Lower lobe of right lung (tissue), 2 donors: ENCODE measurements at regions not wholly inside any gene's neighbourhood (a gene's known extent, or its start where the extent isn't known, plus 50 kb on each side); places are given as distances from the start of the nearest gene placed in this dataset.

Experiments
- ATAC-seq, 2 donors: fragments of 200-7000 bp; cut with Tn5 transposase; one replicate each; pipeline ENCODE4 v1.9.1; 2020 to 2022; ENCODE audit warnings: mild to moderate bottlenecking in 2 of 2, moderate library complexity in 2 of 2
- DNase-seq: peaks from one replicate; pipeline ENCODE4 v3.0.0-alpha.2; 2020
- H3K27ac ChIP-seq: fragments of 200-600 bp; one replicate; pipeline ENCODE4 v1.8.0; 2022
- H3K27me3 ChIP-seq: fragments of 200-600 bp; one replicate; pipeline ENCODE4 v1.8.0; 2022; ENCODE audit warnings: low read depth
- H3K36me3 ChIP-seq: fragments of 200-600 bp; one replicate; pipeline ENCODE4 v1.8.0; 2022; ENCODE audit warnings: mild to moderate bottlenecking
- H3K4me1 ChIP-seq: fragments of 200-600 bp; one replicate; pipeline ENCODE4 v1.8.0; 2022
- H3K4me3 ChIP-seq: fragments of 200-600 bp; one replicate; pipeline ENCODE4 v1.8.0; 2022; ENCODE audit warnings: mild to moderate bottlenecking
- H3K9me3 ChIP-seq: fragments of 200-600 bp; one replicate; pipeline ENCODE4 v1.8.0; 2022
- CTCF ChIP-seq: fragments of 200-600 bp; IDR thresholded peaks from one replicate; pipeline ENCODE4 v1.8.0; 2022; ENCODE audit warnings: antibody characterized with exemption, mild to moderate bottlenecking
- intact Hi-C: fragments of 100-400 bp; cut with DNase I; formaldehyde crosslinking; loops from one replicate; pipeline ENCODE4 v1.11.0; 2022
- donor health status: DM: no; HTN: yes; CAD: no; lungs with severe emphysema.

- intact Hi-C loops = no loop called here
- H3K27ac ChIP-seq = no peak overlapping the region
- H3K27me3 ChIP-seq = no peaks in the 10 kb centered on the region
- DNase-seq (no peak), ATAC-seq (no peak)
- no peak overlapping the region for H3K4me3 ChIP-seq
- H3K36me3 ChIP-seq = no peaks in the 10 kb centered on the region
- TF ChIP-seq CTCF = no peak
- no peaks in the 10 kb centered on the region for H3K9me3 ChIP-seq
- no peaks in the 10 kb centered on the region for H3K4me1 ChIP-seq
Observed at GRCh38 chrY:12525206-12525605, 175.8 kb upstream of the USP9Y start.

- intact Hi-C loops = no loop called here
- H3K27ac ChIP-seq = no peak overlapping the region
- no peaks in the 10 kb centered on the region for H3K27me3 ChIP-seq
- no peak overlapping the region for H3K4me3 ChIP-seq
- TF ChIP-seq CTCF = no peak
- ATAC-seq (no peak), DNase-seq (no peak)
- no peaks in the 10 kb centered on the region for H3K9me3 ChIP-seq
- H3K4me1 ChIP-seq = no peaks in the 10 kb centered on the region
- no peaks in the 10 kb centered on the region for H3K36me3 ChIP-seq
Observed at GRCh38 chrY:12526362-12527063, 174.5 kb upstream of the USP9Y start.

GRCh38 chrY:12537226-12537854 lies 163.7 kb upstream of the USP9Y start:
- H3K9me3 ChIP-seq = no peaks in the 10 kb centered on the region
- H3K36me3 ChIP-seq = no peaks in the 10 kb centered on the region
- H3K4me3 ChIP-seq = no peak overlapping the region
- ATAC-seq (no peak), DNase-seq (no peak)
- TF ChIP-seq CTCF = no peak
- intact Hi-C loops = no loop called here
- H3K27ac ChIP-seq = no peak overlapping the region
- peaks cover 5% of the 10 kb centered on the region for H3K27me3 ChIP-seq
- H3K4me1 ChIP-seq = no peaks in the 10 kb centered on the region

GRCh38 chrY:12546746-12547420 lies 154.1 kb upstream of the USP9Y start:
- TF ChIP-seq CTCF = no peak
- no peaks in the 10 kb centered on the region for H3K4me1 ChIP-seq
- no peaks in the 10 kb centered on the region for H3K36me3 ChIP-seq
- intact Hi-C loops = no loop called here
- no peak overlapping the region for H3K27ac ChIP-seq
- no peak overlapping the region for H3K4me3 ChIP-seq
- H3K9me3 ChIP-seq = no peaks in the 10 kb centered on the region
- no peak for DNase-seq
- no peaks in the 10 kb centered on the region for H3K27me3 ChIP-seq
- no peak for ATAC-seq

GRCh38 chrY:12552471-12553283 lies 148.4 kb upstream of the USP9Y start:
- H3K27ac ChIP-seq = no peak overlapping the region
- H3K4me3 ChIP-seq = no peak overlapping the region
- no peak for TF ChIP-seq CTCF
- H3K4me1 ChIP-seq = no peaks in the 10 kb centered on the region
- H3K9me3 ChIP-seq = no peaks in the 10 kb centered on the region
- intact Hi-C loops = no loop called here
- H3K36me3 ChIP-seq = no peaks in the 10 kb centered on the region
- ATAC-seq (no peak), DNase-seq (no peak)
- no peaks in the 10 kb centered on the region for H3K27me3 ChIP-seq
